ENCODE measurements at regions not wholly inside any gene's neighbourhood (a gene's known extent, or its start where the extent isn't known, plus 50 kb on each side); places are given as distances from the start of the nearest gene placed in this dataset.
"Not testable (repeated sequence)": the region's sequence is repeated elsewhere in the genome, so short reads cannot be mapped to it uniquely, and the experiment has no call there.

GRCh38 chr6:58193209-58193608, 875.8 kb downstream of the PRIM2 start:
- not testable (repeated sequence) for TF ChIP-seq CTCF (IDR thresholded peaks at IDR 0.05; ENCODE audit: low read depth, low read length); MYC (IDR thresholded peaks at IDR 0.05; ENCODE audit: low read depth, low read length); MAX (IDR thresholded peaks at IDR 0.05; ENCODE audit: low read depth, low read length); POLR2A (IDR thresholded peaks at IDR 0.05; ENCODE audit: extremely low read depth, insufficient read length)
